ENCODE measurements at regions not wholly inside any gene's neighbourhood (a gene's known extent, or its start where the extent isn't known, plus 50 kb on each side); places are given as distances from the start of the nearest gene placed in this dataset.
"Not testable (repeated sequence)": the region's sequence is repeated elsewhere in the genome, so short reads cannot be mapped to it uniquely, and the experiment has no call there.

- H3K4me3 ChIP-seq (ENCODE audit: low read depth in 1 of 2, low read length in 2 of 2), result no peak overlapping the region
- no peaks in the 10 kb centered on the region for H3K9me3 ChIP-seq (ENCODE audit: low read length)
- H3K27ac ChIP-seq (ENCODE audit: low read depth, low read length), result no peak overlapping the region
- H3K36me3 ChIP-seq (ENCODE audit: insufficient read depth, low read length), result no peaks in the 10 kb centered on the region
- no peaks in the 10 kb centered on the region for H3K4me1 ChIP-seq (ENCODE audit: insufficient read depth, low read length)
- H3K9ac ChIP-seq (ENCODE audit: low read length), result no peak overlapping the region
- H3K27me3 ChIP-seq (ENCODE audit: control insufficient read depth in 1 of 2, insufficient read depth in 2 of 2, low read length in 2 of 2), result no peaks in the 10 kb centered on the region
These were observed 139.2 kb upstream of the SOX21 start for GRCh38 chr13:94851576-94851975.

GRCh38 chr13:94849254-94849653, 136.9 kb upstream of the SOX21 start:
- H3K36me3 ChIP-seq (ENCODE audit: insufficient read depth, low read length), result no peaks in the 10 kb centered on the region
- H3K4me1 ChIP-seq (ENCODE audit: insufficient read depth, low read length), result no peaks in the 10 kb centered on the region
- H3K27me3 ChIP-seq (ENCODE audit: control insufficient read depth in 1 of 2, insufficient read depth in 2 of 2, low read length in 2 of 2), result no peaks in the 10 kb centered on the region
- no peak overlapping the region for H3K27ac ChIP-seq (ENCODE audit: low read depth, low read length)
- no peak overlapping the region for H3K9ac ChIP-seq (ENCODE audit: low read length)
- no peak overlapping the region for H3K4me3 ChIP-seq (ENCODE audit: low read depth in 1 of 2, low read length in 2 of 2)
- H3K9me3 ChIP-seq (ENCODE audit: low read length), result no peaks in the 10 kb centered on the region

- Histone ChIP-seq H3K9me3 (ENCODE audit: low read length) (no peaks in the 10 kb centered on the region), H3K4me1 (ENCODE audit: insufficient read depth, low read length) (no peaks in the 10 kb centered on the region), H3K4me3 (ENCODE audit: low read depth in 1 of 2, low read length in 2 of 2) (no peak overlapping the region), H3K36me3 (ENCODE audit: insufficient read depth, low read length) (no peaks in the 10 kb centered on the region), H3K27ac (ENCODE audit: low read depth, low read length) (no peak overlapping the region), H3K27me3 (ENCODE audit: control insufficient read depth in 1 of 2, insufficient read depth in 2 of 2, low read length in 2 of 2) (no peaks in the 10 kb centered on the region), H3K9ac (ENCODE audit: low read length) (no peak overlapping the region)
These were observed 130.6 kb upstream of the SOX21 start for GRCh38 chr13:94842901-94843300.

- not testable (repeated sequence) for H3K4me1 ChIP-seq (ENCODE audit: insufficient read depth, low read length); H3K9me3 ChIP-seq (ENCODE audit: low read length); H3K4me3 ChIP-seq (ENCODE audit: low read depth in 1 of 2, low read length in 2 of 2); H3K27me3 ChIP-seq (ENCODE audit: control insufficient read depth in 1 of 2, insufficient read depth in 2 of 2, low read length in 2 of 2); H3K27ac ChIP-seq (ENCODE audit: low read depth, low read length); H3K9ac ChIP-seq (ENCODE audit: low read length); H3K36me3 ChIP-seq (ENCODE audit: insufficient read depth, low read length)
These were observed 124.7 kb upstream of the SOX21 start for GRCh38 chr13:94837056-94837455.

- Histone ChIP-seq H3K27ac (ENCODE audit: low read depth, low read length) (no peak overlapping the region), H3K27me3 (ENCODE audit: control insufficient read depth in 1 of 2, insufficient read depth in 2 of 2, low read length in 2 of 2) (no peaks in the 10 kb centered on the region), H3K4me3 (ENCODE audit: low read depth in 1 of 2, low read length in 2 of 2) (no peak overlapping the region), H3K4me1 (ENCODE audit: insufficient read depth, low read length) (peaks cover 7% of the 10 kb centered on the region), H3K9ac (ENCODE audit: low read length) (no peak overlapping the region), H3K9me3 (ENCODE audit: low read length) (no peaks in the 10 kb centered on the region), H3K36me3 (ENCODE audit: insufficient read depth, low read length) (no peaks in the 10 kb centered on the region)
These were observed 117.6 kb upstream of the SOX21 start for GRCh38 chr13:94829837-94830365.

GRCh38 chr13:94829185-94829836, 117.0 kb upstream of the SOX21 start:
- H3K36me3 ChIP-seq (ENCODE audit: insufficient read depth, low read length), result no peaks in the 10 kb centered on the region
- no peaks in the 10 kb centered on the region for H3K27me3 ChIP-seq (ENCODE audit: control insufficient read depth in 1 of 2, insufficient read depth in 2 of 2, low read length in 2 of 2)
- no peak overlapping the region for H3K9ac ChIP-seq (ENCODE audit: low read length)
- H3K27ac ChIP-seq (ENCODE audit: low read depth, low read length), result no peak overlapping the region
- H3K9me3 ChIP-seq (ENCODE audit: low read length), result no peaks in the 10 kb centered on the region
- peaks cover 7% of the 10 kb centered on the region for H3K4me1 ChIP-seq (ENCODE audit: insufficient read depth, low read length)
- no peak overlapping the region for H3K4me3 ChIP-seq (ENCODE audit: low read depth in 1 of 2, low read length in 2 of 2)

GRCh38 chr13:94827566-94827965, 115.2 kb upstream of the SOX21 start:
- H3K36me3 ChIP-seq (ENCODE audit: insufficient read depth, low read length), result no peaks in the 10 kb centered on the region
- H3K9ac ChIP-seq (ENCODE audit: low read length), result no peak overlapping the region
- no peaks in the 10 kb centered on the region for H3K27me3 ChIP-seq (ENCODE audit: control insufficient read depth in 1 of 2, insufficient read depth in 2 of 2, low read length in 2 of 2)
- H3K9me3 ChIP-seq (ENCODE audit: low read length), result no peaks in the 10 kb centered on the region
- peaks cover 7% of the 10 kb centered on the region for H3K4me1 ChIP-seq (ENCODE audit: insufficient read depth, low read length)
- H3K4me3 ChIP-seq (ENCODE audit: low read depth in 1 of 2, low read length in 2 of 2), result no peak overlapping the region
- no peak overlapping the region for H3K27ac ChIP-seq (ENCODE audit: low read depth, low read length)

GRCh38 chr13:94825507-94825906, 113.2 kb upstream of the SOX21 start:
- Histone ChIP-seq H3K27me3 (ENCODE audit: control insufficient read depth in 1 of 2, insufficient read depth in 2 of 2, low read length in 2 of 2) (no peaks in the 10 kb centered on the region), H3K27ac (ENCODE audit: low read depth, low read length) (no peak overlapping the region), H3K4me3 (ENCODE audit: low read depth in 1 of 2, low read length in 2 of 2) (no peak overlapping the region)

GRCh38 chr13:94824601-94825000, 112.3 kb upstream of the SOX21 start:
- H3K27me3 ChIP-seq (ENCODE audit: control insufficient read depth in 1 of 2, insufficient read depth in 2 of 2, low read length in 2 of 2), result no peaks in the 10 kb centered on the region
- no peak overlapping the region for H3K4me3 ChIP-seq (ENCODE audit: low read depth in 1 of 2, low read length in 2 of 2)
- no peaks in the 10 kb centered on the region for H3K9me3 ChIP-seq (ENCODE audit: low read length)
- peaks cover 7% of the 10 kb centered on the region for H3K4me1 ChIP-seq (ENCODE audit: insufficient read depth, low read length)
- no peak overlapping the region for H3K9ac ChIP-seq (ENCODE audit: low read length)
- no peaks in the 10 kb centered on the region for H3K36me3 ChIP-seq (ENCODE audit: insufficient read depth, low read length)
- no peak overlapping the region for H3K27ac ChIP-seq (ENCODE audit: low read depth, low read length)

More at GRCh38 chr13:94825507-94825906, 113.2 kb upstream of the SOX21 start:
- Histone ChIP-seq H3K9ac (ENCODE audit: low read length) (no peak overlapping the region), H3K9me3 (ENCODE audit: low read length) (no peaks in the 10 kb centered on the region), H3K4me1 (ENCODE audit: insufficient read depth, low read length) (peaks cover 7% of the 10 kb centered on the region), H3K36me3 (ENCODE audit: insufficient read depth, low read length) (no peaks in the 10 kb centered on the region)

GRCh38 chr13:94822356-94822755, 110.0 kb upstream of the SOX21 start:
- peaks cover 7% of the 10 kb centered on the region for H3K4me1 ChIP-seq (ENCODE audit: insufficient read depth, low read length)
- no peak overlapping the region for H3K27ac ChIP-seq (ENCODE audit: low read depth, low read length)
- H3K36me3 ChIP-seq (ENCODE audit: insufficient read depth, low read length), result no peaks in the 10 kb centered on the region
- H3K9me3 ChIP-seq (ENCODE audit: low read length), result no peaks in the 10 kb centered on the region
- H3K9ac ChIP-seq (ENCODE audit: low read length), result no peak overlapping the region
- H3K27me3 ChIP-seq (ENCODE audit: control insufficient read depth in 1 of 2, insufficient read depth in 2 of 2, low read length in 2 of 2), result no peaks in the 10 kb centered on the region
- no peak overlapping the region for H3K4me3 ChIP-seq (ENCODE audit: low read depth in 1 of 2, low read length in 2 of 2)

- H3K27ac ChIP-seq (ENCODE audit: low read depth, low read length), result no peak overlapping the region
- no peaks in the 10 kb centered on the region for H3K27me3 ChIP-seq (ENCODE audit: control insufficient read depth in 1 of 2, insufficient read depth in 2 of 2, low read length in 2 of 2)
- H3K9me3 ChIP-seq (ENCODE audit: low read length), result no peaks in the 10 kb centered on the region
- no peaks in the 10 kb centered on the region for H3K4me1 ChIP-seq (ENCODE audit: insufficient read depth, low read length)
- no peak overlapping the region for H3K4me3 ChIP-seq (ENCODE audit: low read depth in 1 of 2, low read length in 2 of 2)
- H3K36me3 ChIP-seq (ENCODE audit: insufficient read depth, low read length), result no peaks in the 10 kb centered on the region
- H3K9ac ChIP-seq (ENCODE audit: low read length), result no peak overlapping the region
These were observed 103.9 kb upstream of the SOX21 start for GRCh38 chr13:94816256-94816655.

GRCh38 chr13:94813920-94814475, 101.7 kb upstream of the SOX21 start:
- Histone ChIP-seq H3K4me1 (ENCODE audit: insufficient read depth, low read length) (no peaks in the 10 kb centered on the region), H3K9me3 (ENCODE audit: low read length) (no peaks in the 10 kb centered on the region), H3K27ac (ENCODE audit: low read depth, low read length) (no peak overlapping the region), H3K4me3 (ENCODE audit: low read depth in 1 of 2, low read length in 2 of 2) (no peak overlapping the region), H3K36me3 (ENCODE audit: insufficient read depth, low read length) (no peaks in the 10 kb centered on the region), H3K9ac (ENCODE audit: low read length) (no peak overlapping the region), H3K27me3 (ENCODE audit: control insufficient read depth in 1 of 2, insufficient read depth in 2 of 2, low read length in 2 of 2) (no peaks in the 10 kb centered on the region)

All from muscle layer of colon (tissue), 2 donors.